ENCODE measurements at regions not wholly inside any gene's neighbourhood (a gene's known extent, or its start where the extent isn't known, plus 50 kb on each side); places are given as distances from the start of the nearest gene placed in this dataset.

- no peak overlapping the region for H3K4me3 ChIP-seq (ENCODE audit: low read depth in 1 of 2, low read length in 2 of 2)
- DNase-seq (no peak), ATAC-seq (ENCODE audit: insufficient read depth, low read depth) (no peak)
- H3K27me3 ChIP-seq (ENCODE audit: insufficient read depth, low read length, poor library complexity), result no peaks in the 10 kb centered on the region
- no peak overlapping the region for H3K4me2 ChIP-seq (ENCODE audit: insufficient read depth, low read length)
- no peak for TF ChIP-seq EZH2 (IDR thresholded peaks at IDR 0.05; ENCODE audit: borderline replicate concordance, low read depth, low read length, severe bottlenecking)
- TF ChIP-seq CTCF (IDR thresholded peaks at IDR 0.05; ENCODE audit: borderline replicate concordance, extremely low read depth, low read length, poor library complexity, severe bottlenecking), result no peak
- H2AFZ ChIP-seq (ENCODE audit: low read depth, low read length), result no peak overlapping the region
- no peak overlapping the region for H3K27ac ChIP-seq (ENCODE audit: low read length)
- no peaks in the 10 kb centered on the region for H3K79me2 ChIP-seq (ENCODE audit: insufficient read depth, low read length)
- peaks cover 15% of the 10 kb centered on the region for H3K9me3 ChIP-seq (ENCODE audit: insufficient read depth, low read length, severe bottlenecking)
- H4K20me1 ChIP-seq (ENCODE audit: insufficient read depth, low read length), result no peaks in the 10 kb centered on the region
- no peaks in the 10 kb centered on the region for H3K4me1 ChIP-seq (ENCODE audit: insufficient read depth, low read length)
- H3K36me3 ChIP-seq (ENCODE audit: insufficient read depth, low read length), result no peaks in the 10 kb centered on the region
- no peak overlapping the region for H3K9ac ChIP-seq (ENCODE audit: low read depth, low read length)
Observed at GRCh38 chr5:27962198-27962597, 923.8 kb upstream of the CDH9 start.

- DNase-seq, result no peak
- TF ChIP-seq CTCF (IDR thresholded peaks at IDR 0.05; ENCODE audit: borderline replicate concordance, extremely low read depth, low read length, poor library complexity, severe bottlenecking), result no peak
- TF ChIP-seq EZH2 (IDR thresholded peaks at IDR 0.05; ENCODE audit: borderline replicate concordance, low read depth, low read length, severe bottlenecking), result no peak
Observed at GRCh38 chr5:27947088-27947487, 908.7 kb upstream of the CDH9 start.

GRCh38 chr5:27944471-27944870, 906.1 kb upstream of the CDH9 start:
- Histone ChIP-seq H3K9me3 (ENCODE audit: insufficient read depth, low read length, severe bottlenecking) (no peaks in the 10 kb centered on the region), H4K20me1 (ENCODE audit: insufficient read depth, low read length) (no peaks in the 10 kb centered on the region)
- ATAC-seq (ENCODE audit: insufficient read depth, low read depth), result no peak

More at GRCh38 chr5:27947088-27947487, 908.7 kb upstream of the CDH9 start:
- ATAC-seq (ENCODE audit: insufficient read depth, low read depth), result no peak
- H3K4me1 ChIP-seq (ENCODE audit: insufficient read depth, low read length), result no peaks in the 10 kb centered on the region
- no peaks in the 10 kb centered on the region for H3K9me3 ChIP-seq (ENCODE audit: insufficient read depth, low read length, severe bottlenecking)
- H3K9ac ChIP-seq (ENCODE audit: low read depth, low read length), result no peak overlapping the region
- no peaks in the 10 kb centered on the region for H3K27me3 ChIP-seq (ENCODE audit: insufficient read depth, low read length, poor library complexity)
- H3K4me2 ChIP-seq (ENCODE audit: insufficient read depth, low read length), result no peak overlapping the region
- no peak overlapping the region for H3K4me3 ChIP-seq (ENCODE audit: low read depth in 1 of 2, low read length in 2 of 2)
- no peak overlapping the region for H3K27ac ChIP-seq (ENCODE audit: low read length)
- no peaks in the 10 kb centered on the region for H3K36me3 ChIP-seq (ENCODE audit: insufficient read depth, low read length)
- H2AFZ ChIP-seq (ENCODE audit: low read depth, low read length), result no peak overlapping the region
- H3K79me2 ChIP-seq (ENCODE audit: insufficient read depth, low read length), result no peaks in the 10 kb centered on the region
- no peaks in the 10 kb centered on the region for H4K20me1 ChIP-seq (ENCODE audit: insufficient read depth, low read length)

More at GRCh38 chr5:27944471-27944870, 906.1 kb upstream of the CDH9 start:
- Histone ChIP-seq H3K4me2 (ENCODE audit: insufficient read depth, low read length) (no peak overlapping the region), H2AFZ (ENCODE audit: low read depth, low read length) (no peak overlapping the region), H3K27ac (ENCODE audit: low read length) (no peak overlapping the region), H3K27me3 (ENCODE audit: insufficient read depth, low read length, poor library complexity) (no peaks in the 10 kb centered on the region), H3K36me3 (ENCODE audit: insufficient read depth, low read length) (no peaks in the 10 kb centered on the region), H3K4me3 (ENCODE audit: low read depth in 1 of 2, low read length in 2 of 2) (no peak overlapping the region), H3K79me2 (ENCODE audit: insufficient read depth, low read length) (no peaks in the 10 kb centered on the region), H3K4me1 (ENCODE audit: insufficient read depth, low read length) (no peaks in the 10 kb centered on the region), H3K9ac (ENCODE audit: low read depth, low read length) (no peak overlapping the region)
- TF ChIP-seq CTCF (IDR thresholded peaks at IDR 0.05; ENCODE audit: borderline replicate concordance, extremely low read depth, low read length, poor library complexity, severe bottlenecking) (no peak), EZH2 (IDR thresholded peaks at IDR 0.05; ENCODE audit: borderline replicate concordance, low read depth, low read length, severe bottlenecking) (no peak)
- no peak for DNase-seq

All from DND-41 (cell line).